SW 1271 (cell line): ENCODE measurements at regions not wholly inside any gene's neighbourhood (a gene's known extent, or its start where the extent isn't known, plus 50 kb on each side); places are given as distances from the start of the nearest gene placed in this dataset.

Source experiments
- DNase-seq, 2 experiments: peaks; one replicate each; lab custom pipeline; 2025; lab: John Stamatoyannopoulos, UW

- no peak for DNase-seq
Measured at GRCh38 chrX:131778269-131779218, 234.7 kb downstream of the OR13H1 start.

DNA sequence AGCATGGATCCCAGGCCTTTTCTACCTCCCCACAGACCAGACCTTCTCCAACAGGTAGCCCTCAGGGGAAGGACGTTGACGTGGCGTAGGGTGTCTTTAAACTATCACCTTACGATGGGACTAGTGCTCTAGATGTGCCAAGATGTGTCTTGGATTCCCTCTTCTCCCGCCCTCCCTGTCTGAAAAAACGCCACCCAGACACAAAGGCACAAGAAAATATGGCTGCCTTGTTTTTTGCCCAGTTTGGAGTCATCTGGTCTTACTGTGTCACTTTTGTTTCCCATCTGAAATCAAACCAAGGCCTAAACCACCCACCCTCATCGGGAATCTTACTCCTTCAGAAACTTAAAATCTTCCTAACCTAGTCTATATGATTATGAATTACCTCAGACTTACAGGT is 235.4 kb downstream of the OR13H1 start:
- DNase-seq, result no peak

GRCh38 chrX:131779741-131780140 is 235.9 kb downstream of the OR13H1 start:
- DNase-seq, result no peak

DNA sequence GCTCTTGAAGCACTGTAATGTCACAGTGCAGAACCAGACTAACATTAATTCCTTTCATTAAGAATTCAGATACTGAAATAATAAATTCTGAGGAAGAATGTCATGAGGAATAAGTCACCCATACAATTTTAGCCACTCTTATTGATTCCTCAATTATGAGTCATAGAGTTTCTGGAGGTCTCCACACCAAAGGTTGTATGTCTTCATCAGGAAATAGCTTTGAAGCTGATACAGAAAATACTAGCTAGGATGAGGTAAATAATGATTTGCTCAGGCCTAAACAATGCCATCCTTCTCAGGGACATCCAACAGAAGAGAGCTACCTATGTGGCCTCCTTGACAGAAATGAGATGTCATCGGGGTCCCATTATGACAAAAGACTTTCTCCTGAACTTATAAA is 238.8 kb downstream of the OR13H1 start:
- DNase-seq, result no peak

- no peak for DNase-seq
Measured at GRCh38 chrX:131783555-131784308, 239.4 kb upstream of the STK26 start.

DNA sequence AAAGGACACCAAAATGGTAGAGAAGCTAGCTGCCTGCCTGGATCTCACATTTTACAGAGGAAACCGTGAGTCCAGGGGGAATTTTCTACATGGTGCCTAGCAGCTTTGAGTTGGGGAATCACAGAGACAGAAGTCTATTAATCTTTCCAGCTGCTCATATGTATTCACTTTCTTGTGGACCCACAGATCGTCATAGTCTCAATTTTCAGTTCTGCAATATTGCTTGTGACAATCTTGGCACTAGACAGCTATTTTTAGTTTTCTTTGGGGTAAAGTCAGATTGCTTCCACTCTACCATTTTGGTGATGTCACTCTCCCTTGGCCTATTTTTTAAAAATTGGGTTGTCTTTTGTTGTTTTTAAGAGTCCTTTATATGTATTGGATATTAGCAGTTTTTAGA is 233.4 kb upstream of the STK26 start:
- DNase-seq, result no peak

DNA sequence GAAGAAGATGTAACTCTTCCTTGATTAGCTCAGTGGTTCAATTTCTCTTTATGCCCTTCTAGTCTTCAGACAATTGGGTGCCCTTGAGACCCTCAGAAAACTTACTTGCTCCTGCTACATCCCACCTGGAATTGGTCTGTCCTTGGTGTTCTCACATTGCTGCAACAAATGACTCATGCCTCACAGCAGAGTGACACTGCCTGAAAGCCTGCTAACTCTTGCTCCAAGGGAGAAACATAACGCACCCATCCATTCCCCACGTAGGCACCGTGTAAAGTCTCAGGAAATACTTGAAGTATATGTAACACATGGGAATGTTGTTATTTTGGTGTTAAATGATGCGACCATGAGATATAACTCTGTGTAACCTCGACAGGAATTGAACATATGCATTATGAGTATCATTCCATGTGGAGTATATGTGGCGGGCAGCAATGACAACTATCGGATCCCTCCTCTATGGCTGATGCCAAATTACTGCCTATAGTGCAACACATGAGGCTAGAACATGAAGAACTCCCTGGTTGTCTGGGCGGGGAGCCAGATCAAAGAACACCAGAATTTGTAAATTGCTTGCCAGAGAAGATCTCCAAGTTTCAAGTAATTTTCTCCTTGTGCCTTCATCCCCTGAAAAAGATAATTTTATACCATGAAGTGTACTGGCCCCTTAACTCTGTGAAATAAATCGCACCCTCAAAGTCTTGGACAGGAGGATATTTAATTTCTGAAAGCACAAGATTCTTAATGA is 231.3 kb upstream of the STK26 start:
- DNase-seq, result no peak

DNA sequence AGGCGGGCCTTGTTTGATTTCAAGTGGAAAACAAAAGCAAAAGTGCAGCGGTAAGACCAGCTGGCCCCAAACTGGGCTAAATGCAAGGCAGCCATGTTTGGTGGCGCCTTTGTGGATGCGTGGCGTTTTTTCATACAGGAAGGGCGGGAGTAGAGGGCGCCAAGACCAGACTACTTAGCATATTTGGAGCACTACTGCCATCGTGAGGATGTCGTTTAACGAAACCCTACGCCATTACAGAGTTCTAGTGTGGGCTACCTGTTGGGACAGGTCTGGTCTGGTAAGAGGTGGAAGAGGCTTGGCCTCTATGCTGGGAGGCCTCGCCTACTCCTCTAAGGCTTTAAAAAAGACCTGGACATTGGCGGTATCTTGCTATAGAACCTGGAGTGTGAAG is 230.7 kb upstream of the STK26 start:
- DNase-seq, result peak; percentile 47 to 73

GRCh38 chrX:131792789-131793462 is 230.2 kb upstream of the STK26 start:
- peak; percentile 18 to 68 for DNase-seq

GRCh38 chrX:131795442-131796229 is 227.5 kb upstream of the STK26 start:
- DNase-seq, result no peak

DNA sequence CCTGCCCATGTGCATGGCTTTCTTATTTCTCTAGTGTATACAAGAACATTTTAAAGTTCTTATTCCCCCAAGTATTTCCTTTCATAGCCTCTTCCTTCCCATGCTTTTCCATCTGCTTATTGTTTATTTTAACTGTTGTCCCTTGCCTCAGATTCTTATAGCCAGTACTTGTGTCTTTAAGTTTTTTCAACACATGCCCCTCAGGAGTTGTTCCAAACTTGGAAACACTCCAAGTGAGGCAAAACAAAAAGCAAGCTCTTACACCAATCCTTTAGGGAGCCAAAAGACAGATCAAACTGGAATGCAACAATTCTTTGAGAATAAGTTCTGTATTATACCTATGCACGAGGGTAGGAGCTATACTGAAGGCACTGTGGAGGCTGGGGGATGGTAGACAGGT is 222.0 kb upstream of the STK26 start:
- DNase-seq, result no peak

- no peak for DNase-seq
Measured at GRCh38 chrX:131801911-131802310, 221.2 kb upstream of the STK26 start.

GRCh38 chrX:131802836-131803626 is 220.1 kb upstream of the STK26 start:
- peak; percentile 1 to 43 for DNase-seq

DNA sequence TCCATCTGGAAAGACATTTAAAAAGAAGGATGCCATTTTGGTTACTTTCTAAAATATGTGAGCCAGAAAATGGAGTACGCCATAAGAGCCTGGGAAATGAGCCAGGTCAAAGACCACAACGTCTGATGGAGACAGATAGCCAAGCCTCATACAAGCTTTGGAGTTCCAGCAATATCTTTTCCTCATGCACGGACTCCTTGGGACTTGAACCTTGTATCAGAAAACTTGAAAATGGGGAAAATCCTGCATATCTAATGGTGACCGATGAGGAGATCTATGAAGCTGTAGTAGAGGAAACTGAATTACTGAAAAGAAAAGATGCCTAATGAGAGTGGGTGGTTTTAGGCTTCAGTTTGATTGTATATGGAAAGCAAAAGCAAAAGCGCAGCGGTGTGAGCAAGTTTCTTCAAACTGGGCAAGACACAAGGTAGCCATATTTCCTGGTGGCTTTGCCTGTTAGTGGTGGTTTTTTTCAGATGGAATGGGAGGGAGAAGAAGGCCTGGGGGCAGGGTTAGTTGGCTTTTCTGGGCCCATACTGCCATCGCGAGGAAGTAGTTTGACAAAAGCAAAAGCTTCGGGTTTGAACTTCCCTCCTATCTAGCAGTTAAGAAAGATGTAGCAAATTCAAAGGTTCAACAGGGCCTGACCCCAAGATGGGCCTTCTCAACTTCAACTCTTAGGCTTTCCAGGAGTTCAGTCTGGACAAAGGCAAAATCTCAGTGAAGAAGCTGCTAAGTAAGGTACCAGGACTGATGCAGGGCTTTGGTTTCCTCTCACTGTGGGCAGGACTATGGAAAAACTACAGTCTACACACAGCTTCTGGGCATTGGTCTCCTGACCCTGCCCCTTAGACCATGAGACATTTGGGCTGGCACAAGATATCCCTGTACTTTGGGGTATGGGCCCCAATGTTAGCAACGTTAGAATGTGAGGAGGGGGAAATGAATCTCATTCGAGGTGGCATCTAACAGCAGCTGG is 210.0 kb upstream of the STK26 start:
- DNase-seq, result no peak

DNA sequence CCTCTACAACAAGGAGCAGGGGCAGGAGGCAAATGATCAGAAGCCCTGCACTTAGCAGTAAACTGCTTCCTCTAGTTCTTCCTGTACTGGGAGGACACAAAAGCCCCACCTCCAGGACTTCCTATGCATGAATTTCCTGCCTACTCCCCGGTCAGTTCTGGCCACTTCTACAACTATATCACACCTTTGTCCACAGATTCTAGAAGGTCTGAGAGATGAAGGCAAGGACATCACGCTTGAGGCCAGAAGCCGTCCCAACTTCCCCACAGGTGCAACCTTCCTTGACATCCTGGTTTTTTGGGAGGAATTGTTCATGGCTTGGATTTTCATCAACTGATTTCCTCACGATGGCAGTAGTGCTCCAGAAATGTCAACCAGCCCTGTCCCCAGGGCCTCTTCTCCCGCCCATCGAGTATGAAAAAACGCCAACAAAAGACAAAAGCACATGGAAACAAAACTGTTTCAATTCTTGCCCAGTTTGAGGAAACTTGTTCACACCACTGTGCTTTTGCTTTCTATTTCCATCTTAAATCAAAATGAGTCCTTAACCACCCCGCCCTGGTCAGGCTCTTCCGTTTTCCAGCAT is 206.5 kb upstream of the STK26 start:
- no peak for DNase-seq

- no peak for DNase-seq
Measured at GRCh38 chrX:131818297-131818936, 204.7 kb upstream of the STK26 start.

DNA sequence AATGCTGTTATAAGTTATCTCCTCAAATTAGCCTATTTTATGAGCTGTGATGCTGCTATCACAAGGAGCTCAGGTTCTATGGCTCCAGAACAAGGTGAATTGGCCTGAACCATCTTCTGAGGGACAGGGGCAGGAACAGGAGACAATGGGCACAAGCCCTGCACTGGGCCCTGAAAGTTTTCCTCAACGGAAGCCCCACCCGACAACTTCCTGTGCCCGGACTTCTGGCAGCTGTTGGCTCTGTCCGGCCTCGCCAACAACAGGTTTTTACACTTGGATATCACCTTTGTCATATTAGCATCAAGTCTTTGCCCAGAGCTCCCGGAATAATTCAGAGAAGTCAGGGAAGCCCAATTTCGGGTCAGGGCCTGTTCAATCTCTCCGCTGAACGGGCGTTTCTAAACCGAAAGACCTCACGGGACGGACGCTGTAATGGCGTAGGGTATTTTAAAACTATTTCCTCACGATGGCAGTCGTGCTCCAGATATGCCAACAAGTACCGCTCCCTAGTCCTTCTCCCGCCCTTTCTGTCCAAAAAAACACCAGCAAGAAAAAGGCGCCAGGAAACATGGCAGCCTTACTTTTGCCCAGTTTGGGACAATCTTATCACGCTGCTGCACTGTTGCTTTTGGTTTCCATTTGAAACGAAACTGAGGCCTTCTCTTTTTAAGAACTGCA is 201.0 kb upstream of the STK26 start:
- DNase-seq, result no peak

DNA sequence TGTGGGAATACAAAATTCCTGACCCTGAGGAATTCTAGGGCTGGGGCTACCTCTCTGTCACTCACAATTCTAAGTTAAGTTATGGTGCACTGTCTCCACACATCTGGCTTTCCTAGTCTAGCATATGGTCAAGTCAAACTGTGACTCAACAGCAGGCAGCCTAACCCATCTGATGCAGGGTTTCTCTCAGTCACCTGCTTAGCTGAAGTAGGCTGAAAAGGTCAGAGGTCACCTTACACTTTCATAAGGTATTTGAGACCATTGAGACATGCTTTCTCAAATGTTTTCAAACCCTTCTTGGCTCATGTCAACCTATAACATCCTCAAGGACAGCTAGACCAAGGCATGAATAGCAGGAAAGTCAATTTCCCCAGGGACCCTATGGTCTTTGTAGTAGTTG is 196.5 kb upstream of the STK26 start:
- no peak for DNase-seq
